ELF-1 (cell line): ENCODE measurements at regions not wholly inside any gene's neighbourhood (a gene's known extent, or its start where the extent isn't known, plus 50 kb on each side); places are given as distances from the start of the nearest gene placed in this dataset.

ENCODE experiments used
- DNase-seq: peaks from one replicate; pipeline ENCODE4 v3.0.0-alpha.2; 2016; ENCODE audit warnings: low read depth, low spot score

- DNase-seq, result no peak
Measured at GRCh38 chr18:39053571-39053970, 1488.0 kb upstream of the CELF4 start.

GRCh38 chr18:39051013-39051412, 1485.4 kb upstream of the CELF4 start:
- no peak for DNase-seq

- DNase-seq, result no peak
Measured at GRCh38 chr18:39039813-39040212, 1474.2 kb upstream of the CELF4 start.

GRCh38 chr18:39037925-39038324, 1472.3 kb upstream of the CELF4 start:
- no peak for DNase-seq

GRCh38 chr18:39033312-39033711, 1467.7 kb upstream of the CELF4 start:
- no peak for DNase-seq

GRCh38 chr18:39031647-39032046, 1466.0 kb upstream of the CELF4 start:
- no peak for DNase-seq

- no peak for DNase-seq
Measured at GRCh38 chr18:39030124-39030655, 1464.6 kb upstream of the CELF4 start.

- no peak for DNase-seq
Measured at GRCh38 chr18:39025531-39025930, 1459.9 kb upstream of the CELF4 start.

- DNase-seq, result peak; percentile 51
Measured at GRCh38 chr18:39019989-39020388, 1454.4 kb upstream of the CELF4 start.

GRCh38 chr18:39007031-39007902, 1441.7 kb upstream of the CELF4 start:
- DNase-seq, result no peak

- DNase-seq, result no peak
Measured at GRCh38 chr18:38996056-38996455, 1430.5 kb upstream of the CELF4 start.

GRCh38 chr18:38993342-38993741, 1427.7 kb upstream of the CELF4 start:
- no peak for DNase-seq

GRCh38 chr18:38984968-38985367, 1419.4 kb upstream of the CELF4 start:
- DNase-seq, result no peak

- DNase-seq, result no peak
Measured at GRCh38 chr18:38982072-38982471, 1416.5 kb upstream of the CELF4 start.

GRCh38 chr18:38981389-38981788, 1415.8 kb upstream of the CELF4 start:
- no peak for DNase-seq

- DNase-seq, result no peak
Measured at GRCh38 chr18:38980420-38980819, 1414.8 kb upstream of the CELF4 start.

- no peak for DNase-seq
Measured at GRCh38 chr18:38972571-38972970, 1407.0 kb upstream of the CELF4 start.

- DNase-seq, result no peak
Measured at GRCh38 chr18:38971881-38972280, 1406.3 kb upstream of the CELF4 start.

GRCh38 chr18:38966841-38967240, 1401.2 kb upstream of the CELF4 start:
- no peak for DNase-seq

GRCh38 chr18:38963943-38964660, 1398.5 kb upstream of the CELF4 start:
- DNase-seq, result no peak

- no peak for DNase-seq
Measured at GRCh38 chr18:38961880-38962279, 1396.3 kb upstream of the CELF4 start.

GRCh38 chr18:38957736-38958135, 1392.1 kb upstream of the CELF4 start:
- DNase-seq, result no peak

- DNase-seq, result no peak
Measured at GRCh38 chr18:38956068-38956467, 1390.5 kb upstream of the CELF4 start.
